ENCODE measurements at regions not wholly inside any gene's neighbourhood (a gene's known extent, or its start where the extent isn't known, plus 50 kb on each side); places are given as distances from the start of the nearest gene placed in this dataset.

- TF ChIP-seq CTCF (IDR thresholded peaks at IDR 0.05; ENCODE audit: extremely low read depth, low read depth, low read length) = no peak
- no peak for DNase-seq (ENCODE audit: insufficient read length, low spot score, missing footprints)
Measured at GRCh38 chr18:26772691-26773090, 92.8 kb downstream of the AQP4 start.

GRCh38 chr18:26771524-26771923 is 94.0 kb downstream of the AQP4 start:
- DNase-seq (ENCODE audit: insufficient read length, low spot score, missing footprints) = no peak
- no peaks in the 10 kb centered on the region for H3K36me3 ChIP-seq (ENCODE audit: insufficient read depth, low read length)
- H4K20me1 ChIP-seq (ENCODE audit: insufficient read depth, low read length) = no peaks in the 10 kb centered on the region

More at GRCh38 chr18:26772691-26773090, 92.8 kb downstream of the AQP4 start:
- H3K79me2 ChIP-seq (ENCODE audit: insufficient read depth, low read length) = no peaks in the 10 kb centered on the region
- no peaks in the 10 kb centered on the region for H3K9me3 ChIP-seq (ENCODE audit: low read depth, low read length)
- no peak overlapping the region for H3K4me2 ChIP-seq (ENCODE audit: insufficient read depth, low read length)
- H3K4me3 ChIP-seq (ENCODE audit: insufficient read depth, low read length) = no peak overlapping the region
- no peak overlapping the region for H3K27ac ChIP-seq (ENCODE audit: low read depth, low read length)
- H3K36me3 ChIP-seq (ENCODE audit: insufficient read depth, low read length) = no peaks in the 10 kb centered on the region
- H3K27me3 ChIP-seq (ENCODE audit: insufficient read depth, low read length) = no peaks in the 10 kb centered on the region
- H3K4me1 ChIP-seq (ENCODE audit: insufficient read depth, low read length) = no peaks in the 10 kb centered on the region
- no peaks in the 10 kb centered on the region for H4K20me1 ChIP-seq (ENCODE audit: insufficient read depth, low read length)
- no peak overlapping the region for H2AFZ ChIP-seq (ENCODE audit: low read length)

GRCh38 chr18:26768385-26768784 is 97.1 kb downstream of the AQP4 start:
- H3K4me2 ChIP-seq (ENCODE audit: insufficient read depth, low read length) = no peak overlapping the region
- TF ChIP-seq CTCF (IDR thresholded peaks at IDR 0.05; ENCODE audit: extremely low read depth, low read depth, low read length) = no peak
- H3K4me1 ChIP-seq (ENCODE audit: insufficient read depth, low read length) = no peaks in the 10 kb centered on the region

More at GRCh38 chr18:26771524-26771923, 94.0 kb downstream of the AQP4 start:
- peak; percentile 49 for TF ChIP-seq CTCF (IDR thresholded peaks at IDR 0.05; ENCODE audit: extremely low read depth, low read depth, low read length)
- Histone ChIP-seq H3K27ac (ENCODE audit: low read depth, low read length) (no peak overlapping the region), H3K79me2 (ENCODE audit: insufficient read depth, low read length) (no peaks in the 10 kb centered on the region), H2AFZ (ENCODE audit: low read length) (no peak overlapping the region), H3K27me3 (ENCODE audit: insufficient read depth, low read length) (no peaks in the 10 kb centered on the region), H3K4me1 (ENCODE audit: insufficient read depth, low read length) (no peaks in the 10 kb centered on the region), H3K4me2 (ENCODE audit: insufficient read depth, low read length) (no peak overlapping the region), H3K9me3 (ENCODE audit: low read depth, low read length) (no peaks in the 10 kb centered on the region), H3K4me3 (ENCODE audit: insufficient read depth, low read length) (no peak overlapping the region)

GRCh38 chr18:26765498-26765897 is 100.0 kb downstream of the AQP4 start:
- Histone ChIP-seq H4K20me1 (ENCODE audit: insufficient read depth, low read length) (no peaks in the 10 kb centered on the region), H3K4me3 (ENCODE audit: insufficient read depth, low read length) (no peak overlapping the region), H3K4me2 (ENCODE audit: insufficient read depth, low read length) (no peak overlapping the region), H3K79me2 (ENCODE audit: insufficient read depth, low read length) (no peaks in the 10 kb centered on the region), H2AFZ (ENCODE audit: low read length) (no peak overlapping the region), H3K27me3 (ENCODE audit: insufficient read depth, low read length) (no peaks in the 10 kb centered on the region), H3K36me3 (ENCODE audit: insufficient read depth, low read length) (no peaks in the 10 kb centered on the region), H3K9me3 (ENCODE audit: low read depth, low read length) (no peaks in the 10 kb centered on the region), H3K27ac (ENCODE audit: low read depth, low read length) (no peak overlapping the region), H3K4me1 (ENCODE audit: insufficient read depth, low read length) (no peaks in the 10 kb centered on the region)
- DNase-seq (ENCODE audit: insufficient read length, low spot score, missing footprints) = no peak
- TF ChIP-seq CTCF (IDR thresholded peaks at IDR 0.05; ENCODE audit: extremely low read depth, low read depth, low read length) = no peak

More at GRCh38 chr18:26768385-26768784, 97.1 kb downstream of the AQP4 start:
- Histone ChIP-seq H3K36me3 (ENCODE audit: insufficient read depth, low read length) (no peaks in the 10 kb centered on the region), H3K27ac (ENCODE audit: low read depth, low read length) (no peak overlapping the region), H3K27me3 (ENCODE audit: insufficient read depth, low read length) (no peaks in the 10 kb centered on the region), H2AFZ (ENCODE audit: low read length) (no peak overlapping the region), H3K4me3 (ENCODE audit: insufficient read depth, low read length) (no peak overlapping the region), H4K20me1 (ENCODE audit: insufficient read depth, low read length) (no peaks in the 10 kb centered on the region), H3K9me3 (ENCODE audit: low read depth, low read length) (no peaks in the 10 kb centered on the region), H3K79me2 (ENCODE audit: insufficient read depth, low read length) (no peaks in the 10 kb centered on the region)
- no peak for DNase-seq (ENCODE audit: insufficient read length, low spot score, missing footprints)

All from osteoblast (primary cell).